Keratinocyte (primary cell): ENCODE measurements at regions not wholly inside any gene's neighbourhood (a gene's known extent, or its start where the extent isn't known, plus 50 kb on each side); places are given as distances from the start of the nearest gene placed in this dataset.

Experiments used
- EZH2 ChIP-seq: IDR thresholded peaks from one replicate; pipeline ENCODE4 v1.6.1; 2012; ENCODE audit warnings: inconsistent platforms, mild to moderate bottlenecking, low read length, moderate library complexity
- TF ChIP-seq, protein P1 (sequence below), 3 experiments: IDR thresholded peaks in 1 of 3; conservative IDR thresholded peaks in 1 of 3; optimal IDR thresholded peaks in 1 of 3; 2 replicates in 2 of 3; 3 replicates in 1 of 3; pipeline versions ENCODE3 to v1.5.1; 2011; ENCODE audit warnings: low read length in 3 of 3, mild to moderate bottlenecking in 3 of 3, moderate library complexity in 2 of 3, control low read depth in 1 of 3, inconsistent platforms in 1 of 3; ENCODE audit not compliant: insufficient read depth in 2 of 3; ENCODE audit errors: extremely low read depth in 1 of 3

DNA sequence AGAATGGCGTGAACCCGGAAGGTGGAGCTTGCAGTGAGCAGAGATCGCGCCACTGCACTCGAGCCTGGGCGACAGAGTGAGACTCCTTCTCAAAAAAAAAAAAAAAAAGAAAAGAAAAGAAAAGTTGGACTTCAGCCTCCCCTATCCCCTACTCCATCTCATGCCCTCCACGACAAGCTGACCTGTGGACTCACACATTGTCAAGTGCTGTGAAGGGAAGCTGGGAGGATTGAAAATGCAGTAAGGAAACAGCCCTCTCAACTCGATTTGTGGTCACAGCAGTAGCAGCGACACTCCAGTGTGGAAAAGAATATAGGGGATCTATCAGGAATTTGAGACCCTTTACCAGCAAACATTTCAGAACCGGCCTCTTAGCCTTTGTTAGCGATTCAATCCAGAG is 103.6 kb upstream of the SVIL start:
- TF ChIP-seq, protein P1, sequence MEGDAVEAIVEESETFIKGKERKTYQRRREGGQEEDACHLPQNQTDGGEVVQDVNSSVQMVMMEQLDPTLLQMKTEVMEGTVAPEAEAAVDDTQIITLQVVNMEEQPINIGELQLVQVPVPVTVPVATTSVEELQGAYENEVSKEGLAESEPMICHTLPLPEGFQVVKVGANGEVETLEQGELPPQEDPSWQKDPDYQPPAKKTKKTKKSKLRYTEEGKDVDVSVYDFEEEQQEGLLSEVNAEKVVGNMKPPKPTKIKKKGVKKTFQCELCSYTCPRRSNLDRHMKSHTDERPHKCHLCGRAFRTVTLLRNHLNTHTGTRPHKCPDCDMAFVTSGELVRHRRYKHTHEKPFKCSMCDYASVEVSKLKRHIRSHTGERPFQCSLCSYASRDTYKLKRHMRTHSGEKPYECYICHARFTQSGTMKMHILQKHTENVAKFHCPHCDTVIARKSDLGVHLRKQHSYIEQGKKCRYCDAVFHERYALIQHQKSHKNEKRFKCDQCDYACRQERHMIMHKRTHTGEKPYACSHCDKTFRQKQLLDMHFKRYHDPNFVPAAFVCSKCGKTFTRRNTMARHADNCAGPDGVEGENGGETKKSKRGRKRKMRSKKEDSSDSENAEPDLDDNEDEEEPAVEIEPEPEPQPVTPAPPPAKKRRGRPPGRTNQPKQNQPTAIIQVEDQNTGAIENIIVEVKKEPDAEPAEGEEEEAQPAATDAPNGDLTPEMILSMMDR (optimal IDR thresholded peaks at IDR 0.05 in 1 of 3, IDR thresholded peaks at IDR 0.05 in 1 of 3, conservative IDR thresholded peaks at IDR 0.05 in 1 of 3; ENCODE audit: extremely low read depth in 1 of 3, insufficient read depth in 2 of 3, low read length in 3 of 3) = no peak
- TF ChIP-seq EZH2 = no peak
